ENCODE measurements at regions not wholly inside any gene's neighbourhood (a gene's known extent, or its start where the extent isn't known, plus 50 kb on each side); places are given as distances from the start of the nearest gene placed in this dataset.

- no peaks in the 10 kb centered on the region for H3K9me3 ChIP-seq (replicated peaks; ENCODE audit: insufficient read depth, low read length)
- H3K9ac ChIP-seq (ENCODE audit: low read length), result no peak overlapping the region
- no peak for DNase-seq
- H2AFZ ChIP-seq (ENCODE audit: low read length), result no peak overlapping the region
- H3K36me3 ChIP-seq (replicated peaks; ENCODE audit: insufficient read depth, low read length), result no peaks in the 10 kb centered on the region
- H4K20me1 ChIP-seq (ENCODE audit: insufficient read depth, low read length), result no peaks in the 10 kb centered on the region
- H3K9me2 ChIP-seq (replicated peaks; ENCODE audit: insufficient read depth, low read length), result no peaks in the 10 kb centered on the region
- no peaks in the 10 kb centered on the region for H3F3A ChIP-seq (ENCODE audit: insufficient read depth, low read length)
- no peak overlapping the region for H3K4me2 ChIP-seq (ENCODE audit: low read depth, low read length)
- TF ChIP-seq EZH2phosphoT487 (IDR thresholded peaks at IDR 0.05; ENCODE audit: low read length), result no peak
- no peak for TF ChIP-seq EZH2 (optimal IDR thresholded peaks at IDR 0.05; ENCODE audit: low read depth, low read length)
- TF ChIP-seq CTCF (IDR thresholded peaks at IDR 0.05; ENCODE audit: low read length), result no peak
- H3K27ac ChIP-seq (ENCODE audit: low read length), result no peak overlapping the region
- H3K4me1 ChIP-seq (ENCODE audit: low read length), result no peaks in the 10 kb centered on the region
- no peaks in the 10 kb centered on the region for H3K79me2 ChIP-seq (ENCODE audit: low read length)
- H3K27me3 ChIP-seq (replicated peaks; ENCODE audit: insufficient read depth, low read length), result peaks cover 82% of the 10 kb centered on the region
- no peak overlapping the region for H3K4me3 ChIP-seq (ENCODE audit: low read length)
Observed at GRCh38 chr2:240326246-240326645, 109.2 kb upstream of the GPC1 start.

- no peaks in the 10 kb centered on the region for H3K36me3 ChIP-seq (replicated peaks; ENCODE audit: insufficient read depth, low read length)
- no peaks in the 10 kb centered on the region for H3K79me2 ChIP-seq (ENCODE audit: low read length)
- H3F3A ChIP-seq (ENCODE audit: insufficient read depth, low read length), result no peaks in the 10 kb centered on the region
- H3K9me2 ChIP-seq (replicated peaks; ENCODE audit: insufficient read depth, low read length), result no peaks in the 10 kb centered on the region
- H3K9ac ChIP-seq (ENCODE audit: low read length), result no peak overlapping the region
- H2AFZ ChIP-seq (ENCODE audit: low read length), result no peak overlapping the region
- no peak for DNase-seq
- H3K27me3 ChIP-seq (replicated peaks; ENCODE audit: insufficient read depth, low read length), result peaks cover 88% of the 10 kb centered on the region
- H3K4me3 ChIP-seq (ENCODE audit: low read length), result no peak overlapping the region
- no peak overlapping the region for H3K4me2 ChIP-seq (ENCODE audit: low read depth, low read length)
- TF ChIP-seq CTCF (IDR thresholded peaks at IDR 0.05; ENCODE audit: low read length) (no peak), EZH2phosphoT487 (IDR thresholded peaks at IDR 0.05; ENCODE audit: low read length) (no peak), EZH2 (optimal IDR thresholded peaks at IDR 0.05; ENCODE audit: low read depth, low read length) (no peak)
- no peaks in the 10 kb centered on the region for H3K4me1 ChIP-seq (ENCODE audit: low read length)
- H3K27ac ChIP-seq (ENCODE audit: low read length), result no peak overlapping the region
- no peaks in the 10 kb centered on the region for H4K20me1 ChIP-seq (ENCODE audit: insufficient read depth, low read length)
- H3K9me3 ChIP-seq (replicated peaks; ENCODE audit: insufficient read depth, low read length), result no peaks in the 10 kb centered on the region
Observed at GRCh38 chr2:240326886-240327285, 108.6 kb upstream of the GPC1 start.

GRCh38 chr2:240327566-240327965 is 107.9 kb upstream of the GPC1 start:
- Histone ChIP-seq H3K9me3 (replicated peaks; ENCODE audit: insufficient read depth, low read length) (no peaks in the 10 kb centered on the region), H3K9me2 (replicated peaks; ENCODE audit: insufficient read depth, low read length) (no peaks in the 10 kb centered on the region), H3K4me1 (ENCODE audit: low read length) (no peaks in the 10 kb centered on the region), H3K79me2 (ENCODE audit: low read length) (no peaks in the 10 kb centered on the region), H3F3A (ENCODE audit: insufficient read depth, low read length) (no peaks in the 10 kb centered on the region), H2AFZ (ENCODE audit: low read length) (no peak overlapping the region), H3K36me3 (replicated peaks; ENCODE audit: insufficient read depth, low read length) (no peaks in the 10 kb centered on the region), H3K27ac (ENCODE audit: low read length) (no peak overlapping the region), H3K4me3 (ENCODE audit: low read length) (no peak overlapping the region), H3K27me3 (replicated peaks; ENCODE audit: insufficient read depth, low read length) (peaks cover 90% of the 10 kb centered on the region), H3K4me2 (ENCODE audit: low read depth, low read length) (no peak overlapping the region), H4K20me1 (ENCODE audit: insufficient read depth, low read length) (no peaks in the 10 kb centered on the region), H3K9ac (ENCODE audit: low read length) (no peak overlapping the region)
- TF ChIP-seq CTCF (IDR thresholded peaks at IDR 0.05; ENCODE audit: low read length) (no peak), EZH2phosphoT487 (IDR thresholded peaks at IDR 0.05; ENCODE audit: low read length) (no peak), EZH2 (optimal IDR thresholded peaks at IDR 0.05; ENCODE audit: low read depth, low read length) (no peak)
- DNase-seq, result no peak
